Astrocyte (in vitro differentiated cells and primary cell): ENCODE measurements at regions not wholly inside any gene's neighbourhood (a gene's known extent, or its start where the extent isn't known, plus 50 kb on each side); places are given as distances from the start of the nearest gene placed in this dataset.
A peak's percentile ranks its signal among the peaks of the same experiment; 100 is the strongest.

Source experiments
- DNase-seq: peaks from one replicate; pipeline ENCODE4 v3.0.0-alpha.2; 2010; ENCODE audit warnings: low read depth
- FAIRE-seq: peaks from 2 replicates; lab custom pipeline; 2011; peaks lifted over from hg19 to GRCh38; lab: Jason Lieb, UNC
- H2AFZ ChIP-seq: 2 replicates; pipeline ENCODE4 v1.6.0; 2012; ENCODE audit warnings: low read depth, low read length, inconsistent platforms
- H3K27ac ChIP-seq: 2 replicates; pipeline ENCODE4 v1.5.1; 2011; ENCODE audit warnings: low read depth, low read length, inconsistent platforms
- H3K27me3 ChIP-seq: 2 replicates; pipeline ENCODE4 v1.6.0; 2011; ENCODE audit warnings: low read length, inconsistent platforms; ENCODE audit not compliant: insufficient read depth
- H3K36me3 ChIP-seq: 2 replicates; pipeline ENCODE4 v1.5.1; 2011; ENCODE audit warnings: low read length, inconsistent platforms; ENCODE audit not compliant: insufficient read depth
- H3K4me1 ChIP-seq: 2 replicates; pipeline ENCODE4 v1.5.1; 2011; ENCODE audit warnings: low read length, inconsistent platforms; ENCODE audit not compliant: insufficient read depth
- H3K4me2 ChIP-seq: 2 replicates; pipeline ENCODE4 v1.6.0; 2012; ENCODE audit warnings: low read length, inconsistent platforms
- H3K4me3 ChIP-seq: 2 replicates; pipeline ENCODE4 v1.5.1; 2011; ENCODE audit warnings: low read depth, mild to moderate bottlenecking, low read length, inconsistent platforms; ENCODE audit not compliant: insufficient read depth
- H3K79me2 ChIP-seq: 2 replicates; pipeline ENCODE4 v1.6.0; 2012; ENCODE audit warnings: mild to moderate bottlenecking, low read length, inconsistent platforms; ENCODE audit not compliant: insufficient read depth
- H3K9ac ChIP-seq: 2 replicates; pipeline ENCODE4 v1.6.0; 2012; ENCODE audit warnings: mild to moderate bottlenecking, low read length, inconsistent platforms
- H3K9me3 ChIP-seq: 2 replicates; pipeline ENCODE4 v1.5.1; 2012; ENCODE audit warnings: low read depth, mild to moderate bottlenecking, low read length, inconsistent platforms; ENCODE audit not compliant: insufficient read depth
- H4K20me1 ChIP-seq: 2 replicates; pipeline ENCODE4 v1.6.0; 2012; ENCODE audit warnings: low read length, inconsistent platforms; ENCODE audit not compliant: insufficient read depth
- H3K27ac Mint-ChIP-seq: one replicate; pipeline ENCODE4 v1.8.0; 2021; ENCODE audit warnings: mild to moderate bottlenecking, mixed read lengths; ENCODE audit not compliant: unreplicated experiment
- H3K27me3 Mint-ChIP-seq: one replicate; pipeline ENCODE4 v1.8.0; 2021; ENCODE audit warnings: low read depth, mixed read lengths; ENCODE audit not compliant: unreplicated experiment
- H3K36me3 Mint-ChIP-seq: one replicate; pipeline ENCODE4 v1.8.0; 2021; ENCODE audit warnings: low read depth, mixed read lengths; ENCODE audit not compliant: unreplicated experiment
- H3K4me1 Mint-ChIP-seq: one replicate; pipeline ENCODE4 v1.8.0; 2021; ENCODE audit warnings: low read depth, mixed read lengths; ENCODE audit not compliant: unreplicated experiment
- H3K4me3 Mint-ChIP-seq: one replicate; pipeline ENCODE4 v1.8.0; 2021; ENCODE audit warnings: mild to moderate bottlenecking, moderate library complexity, mixed read lengths; ENCODE audit not compliant: unreplicated experiment
- H3K9me3 Mint-ChIP-seq: one replicate; pipeline ENCODE4 v1.8.0; 2021; ENCODE audit warnings: mild to moderate bottlenecking, mixed read lengths; ENCODE audit not compliant: unreplicated experiment
- CTCF ChIP-seq: IDR thresholded peaks from 2 replicates; pipeline ENCODE4 v1.5.1; 2011; ENCODE audit warnings: low read depth, mild to moderate bottlenecking, inconsistent platforms, low read length, moderate library complexity; ENCODE audit not compliant: insufficient read depth
- EZH2 ChIP-seq: IDR thresholded peaks from 2 replicates; pipeline ENCODE4 v1.6.1; 2012; ENCODE audit warnings: mild to moderate bottlenecking, low read length, inconsistent platforms; ENCODE audit not compliant: insufficient read depth

- H3K36me3 ChIP-seq, result no peaks in the 10 kb centered on the region
- H3K4me1 ChIP-seq, result peaks cover 40% of the 10 kb centered on the region
- no peaks in the 10 kb centered on the region for H3K9me3 ChIP-seq
- TF ChIP-seq CTCF (no peak), EZH2 (no peak)
- Mint-ChIP-seq H3K36me3 (no peaks in the 10 kb centered on the region), H3K4me1 (peaks cover 55% of the 10 kb centered on the region), H3K9me3 (no peaks in the 10 kb centered on the region), H3K27ac (no peak overlapping the region), H3K4me3 (no peak overlapping the region), H3K27me3 (no peaks in the 10 kb centered on the region)
- no peaks in the 10 kb centered on the region for H3K79me2 ChIP-seq
- H3K4me2 ChIP-seq, result peak overlapping the region; percentile 61
- H4K20me1 ChIP-seq, result no peaks in the 10 kb centered on the region
- no peak overlapping the region for H2AFZ ChIP-seq
- DNase-seq (no peak), FAIRE-seq (no peak)
- H3K27ac ChIP-seq, result no peak overlapping the region
- no peak overlapping the region for H3K9ac ChIP-seq
- H3K27me3 ChIP-seq, result no peaks in the 10 kb centered on the region
- no peak overlapping the region for H3K4me3 ChIP-seq
Observed at GRCh38 chr1:30808067-30808662, 50.6 kb upstream of the LAPTM5 start.

- TF ChIP-seq EZH2 (no peak), CTCF (no peak)
Observed at GRCh38 chr1:30807318-30808066, 49.9 kb upstream of the LAPTM5 start.

More at GRCh38 chr1:30807318-30808066, 49.9 kb upstream of the LAPTM5 start:
- H3K27me3 Mint-ChIP-seq, result no peaks in the 10 kb centered on the region
- no peaks in the 10 kb centered on the region for H3K36me3 Mint-ChIP-seq
- Histone ChIP-seq H2AFZ (no peak overlapping the region), H3K79me2 (no peaks in the 10 kb centered on the region), H3K9me3 (no peaks in the 10 kb centered on the region), H3K36me3 (no peaks in the 10 kb centered on the region), H3K4me2 (peak overlapping the region; percentile 61), H3K4me1 (peaks cover 40% of the 10 kb centered on the region), H4K20me1 (no peaks in the 10 kb centered on the region), H3K9ac (no peak overlapping the region), H3K27me3 (no peaks in the 10 kb centered on the region), H3K4me3 (no peak overlapping the region), H3K27ac (no peak overlapping the region)
- H3K9me3 Mint-ChIP-seq, result no peaks in the 10 kb centered on the region
- DNase-seq (no peak), FAIRE-seq (no peak)
- peaks cover 57% of the 10 kb centered on the region for H3K4me1 Mint-ChIP-seq
- H3K4me3 Mint-ChIP-seq, result no peak overlapping the region
- no peak overlapping the region for H3K27ac Mint-ChIP-seq
